ENCODE measurements at regions not wholly inside any gene's neighbourhood (a gene's known extent, or its start where the extent isn't known, plus 50 kb on each side); places are given as distances from the start of the nearest gene placed in this dataset.

DNA sequence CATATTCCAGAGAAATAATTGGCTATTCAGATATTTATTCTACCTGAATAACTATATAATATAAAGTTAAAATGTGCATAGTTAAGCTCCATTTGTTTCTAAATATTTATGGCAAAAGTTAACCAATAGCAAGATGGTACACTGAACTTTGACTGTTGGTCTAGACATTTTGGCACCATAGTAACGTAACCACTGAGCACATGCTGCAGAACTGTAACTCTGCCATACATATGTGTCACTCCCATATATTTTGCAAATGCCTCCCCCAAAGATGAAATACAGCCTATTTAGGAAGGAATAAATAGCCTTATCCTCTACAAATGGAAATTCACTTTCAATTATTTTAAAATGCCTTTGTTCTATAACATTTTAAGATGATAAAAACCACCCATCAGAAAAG, 424.9 kb downstream of the CENPC start:
- Histone ChIP-seq H3K4me1 (ENCODE audit: control insufficient read depth, extremely low read depth, insufficient read depth, low read length) (no peaks in the 10 kb centered on the region), H4K20me1 (ENCODE audit: control insufficient read depth, extremely low read depth, insufficient read depth, low read length) (no peaks in the 10 kb centered on the region), H3K27me3 (ENCODE audit: control insufficient read depth, insufficient read depth, low read length) (no peaks in the 10 kb centered on the region), H3K79me2 (ENCODE audit: control insufficient read depth, insufficient read depth, low read length) (no peaks in the 10 kb centered on the region), H3K9ac (ENCODE audit: insufficient read depth, low read length) (no peak overlapping the region), H2AFZ (ENCODE audit: low read length) (no peak overlapping the region), H3K4me3 (replicated peaks in 1 of 4; ENCODE audit: control extremely low read depth in 1 of 4, insufficient read depth in 1 of 4, low read depth in 3 of 4, low read length in 4 of 4) (no peak overlapping the region), H3K9me3 (ENCODE audit: control insufficient read depth, insufficient read depth, low read depth, low read length) (no peaks in the 10 kb centered on the region), H3K36me3 (ENCODE audit: control insufficient read depth, insufficient read depth, low read length) (no peaks in the 10 kb centered on the region), H3K27ac (ENCODE audit: insufficient read depth, low read length) (no peak overlapping the region), H3K4me2 (ENCODE audit: extremely low read depth, insufficient read depth, low read length) (no peak overlapping the region)
- no peak for TF ChIP-seq EZH2 (IDR thresholded peaks at IDR 0.05; ENCODE audit: low read length, missing control alignments)
- TF ChIP-seq, protein P1, sequence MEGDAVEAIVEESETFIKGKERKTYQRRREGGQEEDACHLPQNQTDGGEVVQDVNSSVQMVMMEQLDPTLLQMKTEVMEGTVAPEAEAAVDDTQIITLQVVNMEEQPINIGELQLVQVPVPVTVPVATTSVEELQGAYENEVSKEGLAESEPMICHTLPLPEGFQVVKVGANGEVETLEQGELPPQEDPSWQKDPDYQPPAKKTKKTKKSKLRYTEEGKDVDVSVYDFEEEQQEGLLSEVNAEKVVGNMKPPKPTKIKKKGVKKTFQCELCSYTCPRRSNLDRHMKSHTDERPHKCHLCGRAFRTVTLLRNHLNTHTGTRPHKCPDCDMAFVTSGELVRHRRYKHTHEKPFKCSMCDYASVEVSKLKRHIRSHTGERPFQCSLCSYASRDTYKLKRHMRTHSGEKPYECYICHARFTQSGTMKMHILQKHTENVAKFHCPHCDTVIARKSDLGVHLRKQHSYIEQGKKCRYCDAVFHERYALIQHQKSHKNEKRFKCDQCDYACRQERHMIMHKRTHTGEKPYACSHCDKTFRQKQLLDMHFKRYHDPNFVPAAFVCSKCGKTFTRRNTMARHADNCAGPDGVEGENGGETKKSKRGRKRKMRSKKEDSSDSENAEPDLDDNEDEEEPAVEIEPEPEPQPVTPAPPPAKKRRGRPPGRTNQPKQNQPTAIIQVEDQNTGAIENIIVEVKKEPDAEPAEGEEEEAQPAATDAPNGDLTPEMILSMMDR (conservative IDR thresholded peaks at IDR 0.05 in 1 of 2, IDR thresholded peaks at IDR 0.05 in 1 of 2; ENCODE audit: low read depth in 1 of 2, low read length in 2 of 2) = no peak
- DNase-seq (ENCODE audit: low read depth in 2 of 2) = no peak

DNA sequence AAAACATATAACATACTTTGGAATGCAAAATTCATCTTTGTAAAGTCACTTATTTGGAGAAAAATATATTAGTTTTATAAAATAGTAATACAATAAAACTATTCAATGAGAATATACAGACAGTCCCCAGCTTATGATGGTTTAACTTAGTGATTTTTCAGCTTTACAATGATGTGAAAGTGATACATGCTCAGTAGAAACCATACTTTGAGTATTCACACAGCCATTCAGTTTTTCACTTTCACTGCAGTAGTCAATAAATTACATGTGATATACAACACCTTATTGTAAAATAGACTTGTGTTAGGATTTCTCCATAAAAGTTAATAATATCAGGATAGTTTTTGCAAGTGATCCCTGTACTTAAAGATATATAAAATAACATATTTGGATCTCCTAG, 436.0 kb downstream of the CENPC start:
- DNase-seq (ENCODE audit: low read depth in 2 of 2) = no peak

DNA sequence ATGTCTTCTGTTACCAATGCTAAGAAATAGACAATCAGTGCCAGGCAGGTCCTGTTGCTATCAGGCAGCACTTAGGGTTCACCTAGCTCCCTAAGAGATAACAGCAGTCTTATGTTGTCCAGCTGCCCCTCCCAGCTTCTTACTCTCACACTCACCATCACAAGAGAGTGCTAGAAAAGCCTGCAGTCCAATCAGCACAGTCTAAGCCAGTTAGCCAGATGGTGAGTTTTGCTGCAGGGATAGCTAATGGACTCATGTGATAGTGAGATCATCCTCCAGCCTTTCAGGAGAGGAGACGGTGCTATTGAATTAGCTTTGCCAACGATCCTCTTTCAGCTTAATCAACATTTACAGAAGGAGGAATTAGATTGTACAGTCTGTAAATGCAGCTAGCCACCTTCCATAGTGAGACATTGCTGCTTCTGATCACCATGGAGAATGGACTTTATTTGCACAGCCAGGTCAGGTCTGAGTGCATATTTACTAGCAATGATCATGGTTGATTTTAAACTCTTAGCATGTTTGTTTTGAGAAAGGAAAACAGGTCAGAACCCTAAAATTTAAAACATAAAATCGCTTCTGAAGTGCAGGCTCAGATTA, 438.3 kb downstream of the CENPC start:
- no peak for DNase-seq (ENCODE audit: low read depth in 2 of 2)
- no peaks in the 10 kb centered on the region for H3K36me3 ChIP-seq (ENCODE audit: control insufficient read depth, insufficient read depth, low read length)
- H3K79me2 ChIP-seq (ENCODE audit: control insufficient read depth, insufficient read depth, low read length) = no peaks in the 10 kb centered on the region
- no peaks in the 10 kb centered on the region for H4K20me1 ChIP-seq (ENCODE audit: control insufficient read depth, extremely low read depth, insufficient read depth, low read length)
- no peak for TF ChIP-seq EZH2 (IDR thresholded peaks at IDR 0.05; ENCODE audit: low read length, missing control alignments)
- TF ChIP-seq, protein P1 (conservative IDR thresholded peaks at IDR 0.05 in 1 of 2, IDR thresholded peaks at IDR 0.05 in 1 of 2; ENCODE audit: low read depth in 1 of 2, low read length in 2 of 2) = no peak
- H3K4me1 ChIP-seq (ENCODE audit: control insufficient read depth, extremely low read depth, insufficient read depth, low read length) = no peaks in the 10 kb centered on the region
- H3K4me2 ChIP-seq (ENCODE audit: extremely low read depth, insufficient read depth, low read length) = no peak overlapping the region
- H3K27me3 ChIP-seq (ENCODE audit: control insufficient read depth, insufficient read depth, low read length) = no peaks in the 10 kb centered on the region
- no peak overlapping the region for H3K9ac ChIP-seq (ENCODE audit: insufficient read depth, low read length)
- H3K4me3 ChIP-seq (replicated peaks in 1 of 4; ENCODE audit: control extremely low read depth in 1 of 4, insufficient read depth in 1 of 4, low read depth in 3 of 4, low read length in 4 of 4) = no peak overlapping the region
- no peak overlapping the region for H3K27ac ChIP-seq (ENCODE audit: insufficient read depth, low read length)
- no peak overlapping the region for H2AFZ ChIP-seq (ENCODE audit: low read length)
- no peaks in the 10 kb centered on the region for H3K9me3 ChIP-seq (ENCODE audit: control insufficient read depth, insufficient read depth, low read depth, low read length)

More for the DNA sequence above, 436.0 kb downstream of the CENPC start:
- Histone ChIP-seq H3K4me3 (replicated peaks in 1 of 4; ENCODE audit: control extremely low read depth in 1 of 4, insufficient read depth in 1 of 4, low read depth in 3 of 4, low read length in 4 of 4) (no peak overlapping the region), H3K27ac (ENCODE audit: insufficient read depth, low read length) (no peak overlapping the region), H3K36me3 (ENCODE audit: control insufficient read depth, insufficient read depth, low read length) (no peaks in the 10 kb centered on the region), H3K79me2 (ENCODE audit: control insufficient read depth, insufficient read depth, low read length) (no peaks in the 10 kb centered on the region), H3K4me2 (ENCODE audit: extremely low read depth, insufficient read depth, low read length) (no peak overlapping the region), H2AFZ (ENCODE audit: low read length) (no peak overlapping the region), H3K27me3 (ENCODE audit: control insufficient read depth, insufficient read depth, low read length) (no peaks in the 10 kb centered on the region), H4K20me1 (ENCODE audit: control insufficient read depth, extremely low read depth, insufficient read depth, low read length) (no peaks in the 10 kb centered on the region), H3K9ac (ENCODE audit: insufficient read depth, low read length) (no peak overlapping the region), H3K4me1 (ENCODE audit: control insufficient read depth, extremely low read depth, insufficient read depth, low read length) (no peaks in the 10 kb centered on the region), H3K9me3 (ENCODE audit: control insufficient read depth, insufficient read depth, low read depth, low read length) (no peaks in the 10 kb centered on the region)
- TF ChIP-seq, protein P1 (conservative IDR thresholded peaks at IDR 0.05 in 1 of 2, IDR thresholded peaks at IDR 0.05 in 1 of 2; ENCODE audit: low read depth in 1 of 2, low read length in 2 of 2) = no peak
- TF ChIP-seq EZH2 (IDR thresholded peaks at IDR 0.05; ENCODE audit: low read length, missing control alignments) = no peak
